ENCODE measurements at regions not wholly inside any gene's neighbourhood (a gene's known extent, or its start where the extent isn't known, plus 50 kb on each side); places are given as distances from the start of the nearest gene placed in this dataset.

DNA sequence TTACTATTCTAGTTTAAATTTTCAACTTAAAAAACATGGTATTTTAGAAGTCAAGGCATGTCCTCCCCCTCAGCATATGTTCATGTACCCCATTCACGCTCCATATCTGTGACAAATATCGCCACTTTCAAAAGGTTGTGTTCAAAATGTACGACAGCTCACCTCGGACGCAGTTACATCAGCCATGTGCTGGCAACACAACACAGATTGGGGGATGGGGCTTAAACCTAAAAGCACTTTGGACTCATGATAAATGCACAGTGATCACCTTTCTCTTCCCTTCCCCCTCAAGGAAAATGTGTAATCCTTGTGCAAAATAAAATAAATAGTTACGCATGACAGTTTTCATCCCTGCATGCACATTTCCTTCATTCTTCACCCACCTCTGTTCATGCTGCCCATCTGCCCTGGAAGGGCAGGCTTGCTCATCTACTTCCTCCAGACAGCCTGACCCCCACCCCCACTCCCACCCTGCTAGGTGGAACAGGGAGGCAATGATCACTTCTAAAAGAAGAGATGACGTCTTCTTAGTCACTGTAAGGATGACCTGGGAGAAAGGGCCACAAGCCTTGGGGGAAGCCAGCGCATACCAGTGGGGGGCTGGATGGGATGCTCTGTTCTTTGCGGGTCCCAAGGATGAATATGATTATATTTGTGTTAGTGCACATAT is 271.4 kb upstream of the SEMA6D start:
- TF ChIP-seq, protein P1, sequence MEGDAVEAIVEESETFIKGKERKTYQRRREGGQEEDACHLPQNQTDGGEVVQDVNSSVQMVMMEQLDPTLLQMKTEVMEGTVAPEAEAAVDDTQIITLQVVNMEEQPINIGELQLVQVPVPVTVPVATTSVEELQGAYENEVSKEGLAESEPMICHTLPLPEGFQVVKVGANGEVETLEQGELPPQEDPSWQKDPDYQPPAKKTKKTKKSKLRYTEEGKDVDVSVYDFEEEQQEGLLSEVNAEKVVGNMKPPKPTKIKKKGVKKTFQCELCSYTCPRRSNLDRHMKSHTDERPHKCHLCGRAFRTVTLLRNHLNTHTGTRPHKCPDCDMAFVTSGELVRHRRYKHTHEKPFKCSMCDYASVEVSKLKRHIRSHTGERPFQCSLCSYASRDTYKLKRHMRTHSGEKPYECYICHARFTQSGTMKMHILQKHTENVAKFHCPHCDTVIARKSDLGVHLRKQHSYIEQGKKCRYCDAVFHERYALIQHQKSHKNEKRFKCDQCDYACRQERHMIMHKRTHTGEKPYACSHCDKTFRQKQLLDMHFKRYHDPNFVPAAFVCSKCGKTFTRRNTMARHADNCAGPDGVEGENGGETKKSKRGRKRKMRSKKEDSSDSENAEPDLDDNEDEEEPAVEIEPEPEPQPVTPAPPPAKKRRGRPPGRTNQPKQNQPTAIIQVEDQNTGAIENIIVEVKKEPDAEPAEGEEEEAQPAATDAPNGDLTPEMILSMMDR (conservative IDR thresholded peaks at IDR 0.05 in 1 of 2, IDR thresholded peaks at IDR 0.05 in 1 of 2; ENCODE audit: extremely low read depth in 1 of 2, insufficient read depth in 1 of 2, low read depth in 1 of 2, low read length in 2 of 2): no peak
- TF ChIP-seq EZH2 (IDR thresholded peaks at IDR 0.05; ENCODE audit: borderline replicate concordance, low read length): no peak
